HG03135 (cell line): ENCODE measurements at regions not wholly inside any gene's neighbourhood (a gene's known extent, or its start where the extent isn't known, plus 50 kb on each side); places are given as distances from the start of the nearest gene placed in this dataset.

Experiments used
- ATAC-seq: cut with Tn5 transposase; IDR thresholded peaks from one replicate; pipeline ENCODE4 v1.9.1; 2021; ENCODE audit warnings: mild to moderate bottlenecking, moderate library complexity; ENCODE audit not compliant: unreplicated experiment

DNA sequence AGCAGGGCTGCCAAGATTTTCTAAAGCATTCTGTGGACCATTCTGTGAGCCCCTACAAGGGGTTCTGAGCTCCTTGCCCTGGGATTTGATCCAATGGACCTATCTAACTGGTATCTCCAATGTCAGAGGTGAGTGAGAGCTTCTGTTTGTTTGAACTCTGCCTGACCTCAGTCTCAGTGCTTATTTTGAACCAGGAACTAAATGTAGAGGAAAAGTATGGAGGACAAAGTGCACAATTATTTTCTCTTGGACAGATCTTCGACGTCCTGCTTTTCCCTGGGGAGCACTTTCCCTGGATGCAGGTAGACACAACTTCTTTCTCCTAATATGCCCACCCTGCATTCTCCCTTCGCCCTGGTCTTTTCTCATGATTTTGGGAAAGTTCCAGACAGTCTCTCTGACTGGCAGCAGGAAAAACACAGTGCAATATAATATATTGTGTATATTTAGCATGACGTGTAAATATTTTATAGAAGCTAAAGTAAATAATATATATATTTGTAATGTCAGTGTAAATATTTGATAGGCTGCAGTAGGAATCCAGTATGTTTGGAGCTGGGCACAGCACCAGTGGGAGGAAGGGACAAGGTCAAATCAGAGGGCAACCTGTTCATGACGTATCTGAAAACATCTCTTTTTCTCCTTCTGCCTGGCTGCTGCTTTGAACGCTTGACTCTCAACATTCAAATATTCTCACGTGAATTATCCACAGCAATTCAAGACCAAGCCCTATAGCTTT, 184.0 kb upstream of the LYZL1 start:
- ATAC-seq = no peak

- ATAC-seq = no peak
Observed at GRCh38 chr10:29105516-29106215, 183.2 kb upstream of the LYZL1 start.

- no peak for ATAC-seq
Observed at GRCh38 chr10:29106287-29106686, 182.6 kb upstream of the LYZL1 start.

- ATAC-seq = no peak
Observed at GRCh38 chr10:29107866-29108498, 180.9 kb upstream of the LYZL1 start.

GRCh38 chr10:29109707-29110571, 178.9 kb upstream of the LYZL1 start:
- ATAC-seq = no peak

GRCh38 chr10:29112827-29113615, 175.8 kb upstream of the LYZL1 start:
- no peak for ATAC-seq

- ATAC-seq = no peak
Observed at GRCh38 chr10:29113616-29113945, 175.3 kb upstream of the LYZL1 start.

DNA sequence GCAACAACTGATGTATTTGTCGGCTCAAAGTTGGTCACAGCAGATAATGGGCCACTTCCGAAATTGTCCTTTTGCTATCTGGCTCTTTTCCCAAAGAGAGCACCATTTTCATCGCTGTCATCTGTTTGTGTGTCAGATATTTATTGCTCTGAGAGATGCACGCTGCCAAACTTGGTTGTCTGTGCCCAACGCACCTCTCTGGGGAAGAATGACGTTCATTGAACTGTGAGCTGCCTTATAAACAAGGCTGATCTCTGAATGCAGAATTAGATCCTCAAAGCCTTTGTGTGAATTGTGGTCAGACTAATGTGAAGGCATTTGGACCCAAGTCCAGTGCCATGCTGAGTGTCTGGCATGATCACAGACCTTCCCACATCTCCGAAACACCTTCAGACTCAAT, 174.7 kb upstream of the LYZL1 start:
- ATAC-seq = no peak

- ATAC-seq = no peak
Observed at GRCh38 chr10:29117781-29118180, 171.1 kb upstream of the LYZL1 start.

GRCh38 chr10:29119374-29119773, 169.5 kb upstream of the LYZL1 start:
- ATAC-seq = no peak

- ATAC-seq = no peak
Observed at GRCh38 chr10:29120216-29120615, 168.7 kb upstream of the LYZL1 start.

GRCh38 chr10:29124864-29125263, 164.0 kb upstream of the LYZL1 start:
- ATAC-seq = no peak

DNA sequence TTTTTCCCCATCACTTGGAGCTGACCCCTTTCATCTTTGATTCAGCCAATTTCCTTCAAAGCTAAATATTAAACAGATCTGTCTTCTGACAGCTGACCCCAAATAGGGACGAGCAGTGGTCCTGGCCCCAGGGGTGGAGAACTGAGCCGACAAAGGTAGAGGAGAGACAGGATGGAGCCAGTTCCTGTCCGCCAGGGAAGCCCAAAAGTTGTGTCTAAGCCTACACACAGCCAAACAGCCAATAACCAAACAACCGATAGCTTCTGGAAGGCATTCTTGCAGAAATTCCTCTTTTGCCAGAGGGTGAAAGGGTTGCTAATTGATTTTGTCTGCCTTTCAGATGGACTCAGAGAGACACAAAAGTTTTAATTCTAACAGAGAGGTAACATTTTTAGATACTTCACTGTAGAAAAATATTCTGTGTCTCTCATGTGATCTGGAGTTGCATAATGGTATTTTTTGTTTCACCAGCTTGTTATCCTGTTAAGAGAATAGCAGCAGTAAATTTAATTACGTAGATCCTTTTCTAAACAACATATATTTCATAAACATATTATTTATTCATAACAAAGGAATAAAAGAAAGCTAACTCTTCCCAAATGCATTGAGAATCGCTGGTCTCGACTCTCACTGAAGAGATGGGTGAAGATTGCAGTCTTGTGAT, 161.7 kb upstream of the LYZL1 start:
- no peak for ATAC-seq

DNA sequence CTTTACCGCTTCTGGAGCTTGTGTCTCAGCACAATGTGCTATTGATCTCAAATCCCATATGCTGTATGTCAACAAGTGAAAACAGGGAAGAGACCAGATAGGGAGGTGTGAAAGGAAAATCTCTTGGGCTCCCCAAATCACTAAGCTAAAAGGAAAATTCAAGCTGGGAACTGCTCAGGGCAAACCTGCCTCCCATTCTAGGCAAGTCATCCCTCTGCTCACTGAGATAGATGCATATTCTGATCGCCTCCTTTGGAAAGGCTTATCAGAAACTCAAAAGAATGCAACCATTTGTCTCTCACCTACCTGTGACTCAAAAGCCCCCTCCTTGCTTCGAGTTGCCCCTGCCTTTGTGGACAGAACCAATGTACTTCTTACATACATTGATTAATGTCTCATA, 161.1 kb upstream of the LYZL1 start:
- ATAC-seq = no peak

DNA sequence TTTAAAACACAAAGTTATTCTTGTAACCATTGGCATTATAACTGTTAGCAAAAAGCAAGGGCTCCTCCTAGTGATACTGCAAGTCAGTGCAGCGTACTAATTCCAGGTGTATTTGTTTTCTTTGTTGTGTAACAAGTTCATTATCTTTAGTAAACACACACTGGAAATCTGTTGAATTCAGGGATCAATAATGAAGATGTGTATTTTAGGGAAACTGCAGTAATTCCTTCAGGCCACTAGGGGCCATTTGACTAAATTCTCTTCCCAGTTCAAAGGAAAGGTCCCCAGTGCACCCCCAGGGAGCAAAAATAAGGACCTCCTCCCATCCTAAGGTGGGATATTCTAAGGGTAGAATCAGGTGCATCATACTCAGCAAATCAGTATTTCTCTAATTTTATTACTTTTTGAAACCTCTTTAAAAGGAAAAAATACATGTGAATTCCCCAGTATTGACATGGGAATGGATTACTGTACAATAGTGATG, 158.6 kb upstream of the LYZL1 start:
- no peak for ATAC-seq

GRCh38 chr10:29131952-29132547, 156.8 kb upstream of the LYZL1 start:
- ATAC-seq = no peak

- no peak for ATAC-seq
Observed at GRCh38 chr10:29132551-29133111, 156.2 kb upstream of the LYZL1 start.

DNA sequence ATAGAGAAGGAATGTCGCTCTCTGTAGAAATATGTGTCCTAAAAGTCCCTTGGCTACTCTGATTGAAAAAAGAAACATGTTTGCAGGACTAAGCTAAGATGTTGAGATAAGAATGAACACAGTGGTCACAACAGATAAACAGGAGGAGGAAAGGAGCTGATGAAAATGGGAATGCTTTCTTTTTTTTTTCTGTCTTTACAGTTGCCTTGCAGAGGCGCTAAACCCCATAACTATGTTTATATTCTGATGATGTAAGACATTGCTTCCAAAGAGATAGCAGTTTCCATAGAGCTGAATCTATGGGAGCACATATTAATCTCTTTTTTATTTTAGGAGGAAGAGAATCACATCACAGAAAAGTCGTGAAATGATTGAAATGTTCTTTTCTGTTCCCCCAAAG, 153.5 kb upstream of the LYZL1 start:
- ATAC-seq = no peak

DNA sequence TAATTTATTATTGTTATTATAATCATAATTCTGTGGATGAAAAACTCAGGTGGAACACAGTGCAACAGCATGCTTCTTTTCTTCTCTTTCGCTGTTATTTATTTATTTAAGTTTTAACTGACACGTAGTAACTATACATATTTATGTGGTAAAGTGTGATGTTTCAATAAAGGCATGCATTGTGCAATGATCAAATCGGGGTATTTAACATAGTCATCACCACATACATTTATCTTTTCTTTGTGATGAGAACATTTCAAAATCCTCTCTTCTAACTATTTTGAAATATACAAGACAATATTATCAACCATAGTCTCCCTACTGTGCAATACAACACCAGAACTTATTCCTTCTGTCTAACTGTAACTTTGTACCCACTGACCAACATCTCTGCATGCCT, 152.5 kb upstream of the LYZL1 start:
- ATAC-seq = no peak
